HG03460 (cell line): ENCODE measurements at regions not wholly inside any gene's neighbourhood (a gene's known extent, or its start where the extent isn't known, plus 50 kb on each side); places are given as distances from the start of the nearest gene placed in this dataset.

Experiments used
- ATAC-seq: cut with Tn5 transposase; IDR thresholded peaks from one replicate; pipeline ENCODE4 v1.9.1; 2021; ENCODE audit not compliant: unreplicated experiment

DNA sequence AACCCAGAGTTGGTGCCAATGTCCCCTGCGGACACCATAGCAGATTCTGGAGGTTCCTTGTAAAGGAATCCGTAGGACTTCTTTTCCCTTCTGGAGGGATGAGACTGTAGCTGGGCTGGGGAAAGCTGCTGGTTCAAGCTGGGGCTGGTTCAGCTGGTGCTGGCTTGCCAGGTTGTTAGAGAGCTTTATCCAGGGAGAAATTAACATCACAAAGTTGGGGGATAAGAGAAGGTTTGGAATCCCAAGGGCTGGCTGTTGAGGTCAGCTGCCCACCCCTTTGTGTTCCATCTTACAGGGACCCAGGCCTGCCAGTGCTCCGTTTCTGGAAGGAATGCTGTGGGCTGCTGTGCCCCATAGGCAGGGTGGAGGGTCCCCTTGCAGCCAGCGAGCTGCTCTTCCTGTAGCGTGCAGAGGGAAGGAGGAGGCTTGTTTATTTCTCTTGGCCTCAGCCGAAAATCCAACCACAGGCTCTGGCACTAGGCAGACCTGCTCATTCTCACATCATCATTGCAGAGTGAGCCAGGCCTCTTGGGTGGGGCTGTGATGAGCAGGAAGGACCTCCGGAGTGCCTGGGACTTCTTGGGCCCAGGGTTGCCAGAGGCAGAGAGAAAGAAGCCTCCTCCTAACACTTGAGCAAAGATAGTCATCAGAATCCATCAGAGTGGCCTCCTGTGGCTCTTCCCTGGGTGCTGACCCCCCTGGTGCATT is 251.1 kb downstream of the SEC14L1 start:
- ATAC-seq: no peak

DNA sequence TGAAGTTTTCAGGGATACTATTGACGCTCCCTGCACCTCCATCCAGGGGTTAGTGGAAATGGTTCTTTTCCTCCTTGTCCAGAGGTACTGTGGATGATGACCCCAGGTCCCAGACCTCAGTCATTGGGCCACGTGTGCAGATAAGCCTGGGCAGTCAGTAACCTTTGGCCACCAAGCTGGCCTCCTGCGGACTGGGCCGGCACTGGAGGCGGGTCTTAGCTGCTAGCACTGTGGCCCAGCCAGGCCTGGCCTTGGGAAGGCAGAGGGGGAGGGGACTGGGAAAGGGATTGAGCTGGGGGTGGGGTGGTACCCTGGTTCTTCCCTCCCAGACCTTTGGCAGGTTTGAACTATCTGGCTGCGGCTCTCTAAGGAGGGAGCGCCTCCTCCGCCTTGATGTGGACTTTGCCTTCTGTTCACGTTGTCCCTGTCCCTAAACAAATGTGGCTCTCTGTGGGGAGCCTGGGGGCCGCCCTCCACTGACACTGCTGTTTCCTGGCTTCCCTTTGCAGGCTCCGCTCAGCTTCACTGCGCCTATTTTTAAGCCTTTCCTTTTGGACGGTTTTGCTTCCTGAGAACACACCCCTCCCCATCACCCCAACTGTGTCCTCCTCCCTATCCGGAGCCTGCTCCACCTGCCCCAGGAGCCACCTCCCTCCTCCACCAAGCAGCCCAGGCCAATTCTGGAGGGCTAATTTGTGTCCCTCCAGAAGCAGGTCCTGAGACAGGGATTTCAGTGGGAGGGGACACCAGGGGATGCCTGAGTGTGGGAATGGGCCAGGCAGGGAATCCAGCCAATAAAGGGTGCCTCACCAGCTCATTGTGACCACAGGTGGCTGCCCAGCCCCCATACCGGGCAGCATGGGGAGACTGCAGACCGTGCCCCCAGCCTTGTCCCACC is 251.9 kb downstream of the SEC14L1 start:
- no peak for ATAC-seq

DNA sequence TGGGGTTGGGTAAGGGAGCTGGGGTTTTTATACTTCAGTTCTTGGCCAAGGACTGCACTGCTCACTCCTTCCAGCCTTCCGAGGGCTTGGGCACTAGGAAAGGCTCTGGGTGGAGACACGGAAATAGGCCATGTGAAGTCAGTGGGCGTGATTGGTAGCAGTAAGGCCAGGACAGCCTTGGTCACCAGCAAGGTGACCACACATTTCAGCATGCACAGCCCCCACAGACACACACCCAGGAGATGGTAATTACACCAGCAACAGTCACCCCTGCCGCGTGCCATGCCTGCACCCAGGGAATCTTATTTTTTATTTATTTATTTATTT is 252.5 kb downstream of the SEC14L1 start:
- ATAC-seq: no peak

DNA sequence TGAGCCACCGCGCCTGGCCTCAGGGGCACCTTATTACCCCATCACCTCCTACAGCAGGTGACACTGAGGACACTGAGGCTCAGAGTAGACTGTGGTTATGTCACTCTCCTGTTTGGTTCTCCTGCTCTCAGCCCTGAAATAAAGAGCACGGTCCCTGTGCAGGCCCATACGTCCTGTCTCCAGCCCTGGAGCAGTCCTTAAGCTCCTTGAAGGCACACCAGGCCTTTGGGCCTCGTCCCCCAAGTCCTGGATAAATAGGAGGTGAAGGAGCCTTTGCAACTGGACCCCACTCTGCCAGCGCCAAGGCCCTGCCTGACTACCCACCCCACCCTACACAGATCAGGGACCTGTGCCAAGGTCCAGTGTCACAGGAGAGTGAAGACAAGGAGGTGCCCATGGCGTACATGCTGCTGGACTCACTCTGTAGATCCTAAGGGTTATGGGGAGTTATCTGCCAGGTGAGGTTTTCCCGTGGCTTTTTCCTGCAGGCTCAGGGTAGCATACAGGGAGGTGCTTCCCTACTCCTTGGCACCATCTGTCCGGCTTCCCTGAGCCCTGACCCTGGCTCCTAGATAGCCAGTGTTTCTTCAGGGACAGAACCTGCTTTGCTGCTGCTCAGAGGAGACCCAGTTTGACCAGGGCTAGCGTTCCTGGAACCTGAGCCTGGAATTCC is 253.2 kb downstream of the SEC14L1 start:
- ATAC-seq: no peak

DNA sequence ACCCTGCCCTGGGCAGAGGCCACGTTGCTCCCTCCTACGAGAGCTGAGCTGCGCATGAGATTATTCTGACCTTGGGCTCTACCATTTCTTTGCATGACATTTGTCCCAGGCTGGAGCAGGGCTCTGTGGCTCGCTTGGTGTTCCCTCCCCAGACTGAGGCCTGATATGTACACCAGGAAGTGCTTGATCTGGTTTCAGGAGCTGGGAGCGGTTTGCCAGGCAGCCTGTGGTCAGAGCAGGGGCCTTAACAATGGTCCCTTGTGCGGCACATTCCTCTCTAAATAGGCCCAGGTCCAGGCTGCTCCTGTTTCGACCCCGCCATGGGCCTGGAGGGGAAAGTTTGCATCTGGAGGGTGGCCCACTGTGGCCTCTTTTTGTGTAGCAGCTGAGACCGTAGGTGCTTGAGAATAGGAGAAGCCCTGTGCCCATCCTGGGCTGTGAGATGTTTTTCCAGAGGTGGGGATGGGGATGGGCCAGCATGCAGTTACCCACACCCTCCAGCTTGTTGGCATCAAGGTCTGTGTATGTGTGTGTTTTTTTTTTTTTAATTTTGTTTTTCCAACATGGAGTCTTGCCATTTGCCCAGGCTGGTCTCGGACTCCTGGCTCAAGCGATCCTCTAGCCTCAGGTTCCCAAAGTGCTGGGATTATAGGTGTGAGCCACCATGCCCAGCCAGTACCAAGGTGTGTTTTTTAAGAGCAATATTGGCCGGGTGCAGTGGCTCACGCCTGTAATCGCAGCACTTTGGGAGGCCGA is 253.9 kb downstream of the SEC14L1 start:
- no peak for ATAC-seq

DNA sequence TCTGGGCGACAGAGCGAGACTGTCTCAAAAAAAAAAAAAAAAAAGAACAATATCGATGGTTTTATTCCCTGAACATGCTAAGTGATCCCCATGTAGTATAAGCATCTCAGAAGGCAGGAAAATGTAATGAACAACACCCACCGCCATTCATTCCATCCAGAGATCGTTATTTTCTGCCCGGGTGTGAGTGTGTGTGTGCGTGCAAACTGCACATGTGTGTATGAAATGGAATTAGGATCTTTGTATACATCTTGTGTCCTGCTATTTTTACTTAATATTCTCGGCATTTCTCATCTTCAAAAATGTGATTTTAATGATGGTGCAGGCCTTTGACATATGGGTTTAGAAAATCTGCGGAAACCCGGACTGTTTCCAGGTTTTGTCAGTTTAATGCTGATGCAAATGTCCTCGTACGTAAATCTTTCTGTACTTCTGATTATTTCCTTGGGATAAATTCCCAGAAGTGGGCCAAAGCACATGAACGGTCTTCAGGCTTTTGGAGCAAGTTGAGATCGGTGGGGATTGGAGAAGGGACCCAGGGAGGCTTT is 254.8 kb downstream of the SEC14L1 start:
- ATAC-seq: no peak

DNA sequence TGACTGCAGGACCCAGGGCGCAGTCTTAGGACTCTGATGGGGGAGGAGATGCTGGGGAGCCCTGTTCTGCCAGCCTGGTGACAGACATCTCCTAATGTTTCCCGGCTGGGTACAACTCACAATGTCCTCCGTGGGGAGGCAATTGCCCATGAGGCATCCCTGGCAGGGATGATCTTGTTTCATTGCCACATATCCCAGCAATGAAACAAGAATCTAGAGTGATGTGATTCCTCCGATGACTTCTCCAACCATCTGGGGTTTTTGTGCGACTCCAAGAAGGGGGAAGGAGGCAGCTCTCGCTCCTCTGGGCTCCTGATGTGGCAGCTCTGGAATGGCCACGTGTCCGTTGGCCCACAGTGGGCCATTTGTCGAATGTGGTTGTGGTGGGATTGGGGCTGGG is 255.8 kb downstream of the SEC14L1 start:
- ATAC-seq: no peak

DNA sequence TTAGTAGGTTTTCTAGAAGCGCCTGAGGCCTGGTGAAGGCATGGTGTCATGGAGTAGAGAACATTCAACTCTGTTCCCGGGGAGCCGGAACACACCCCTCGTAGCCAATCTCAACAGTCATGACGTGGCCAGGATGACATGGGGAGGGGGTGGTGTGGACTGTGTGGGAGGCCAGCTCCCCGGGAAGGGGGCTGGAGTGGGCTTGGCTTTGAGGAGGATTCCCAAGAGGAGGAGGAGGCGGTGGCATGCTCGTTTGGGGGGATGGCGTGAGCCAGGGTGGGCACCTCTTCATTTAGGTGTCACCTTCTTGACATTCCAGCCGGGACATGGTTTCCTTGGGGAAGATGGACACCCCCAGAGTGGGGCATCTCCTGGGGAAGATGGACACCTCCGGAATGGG is 257.5 kb downstream of the SEC14L1 start:
- no peak for ATAC-seq

DNA sequence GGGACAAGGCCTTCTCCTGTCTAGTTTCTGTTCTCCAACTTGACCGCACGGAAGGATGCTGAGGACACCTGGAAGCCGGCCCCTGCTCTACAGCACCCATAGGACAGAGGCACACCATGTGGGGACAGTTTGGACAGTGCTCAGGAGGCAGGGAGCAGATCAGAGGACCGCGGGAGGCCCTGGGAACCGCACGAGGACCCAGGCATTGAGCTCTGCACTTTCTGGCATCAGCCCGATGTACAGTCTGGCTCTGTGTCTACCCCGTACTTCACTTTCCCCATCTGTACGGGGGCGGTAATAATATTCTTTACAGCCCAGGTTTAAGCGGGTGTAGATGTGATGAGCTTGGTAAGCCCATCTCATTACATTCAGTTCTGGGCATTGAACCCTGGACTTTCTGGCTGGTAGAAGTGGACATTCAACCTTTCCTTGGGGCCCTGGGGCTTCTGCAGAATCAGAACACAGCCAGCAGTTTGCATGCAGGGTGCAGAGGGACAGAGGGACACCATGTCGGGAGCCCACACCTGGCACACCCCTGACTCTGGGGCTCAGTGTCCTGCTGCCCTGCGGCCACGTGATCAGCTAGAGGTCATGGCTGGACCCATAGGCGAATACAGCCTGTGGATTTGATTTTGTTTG is 258.7 kb downstream of the SEC14L1 start:
- no peak for ATAC-seq

DNA sequence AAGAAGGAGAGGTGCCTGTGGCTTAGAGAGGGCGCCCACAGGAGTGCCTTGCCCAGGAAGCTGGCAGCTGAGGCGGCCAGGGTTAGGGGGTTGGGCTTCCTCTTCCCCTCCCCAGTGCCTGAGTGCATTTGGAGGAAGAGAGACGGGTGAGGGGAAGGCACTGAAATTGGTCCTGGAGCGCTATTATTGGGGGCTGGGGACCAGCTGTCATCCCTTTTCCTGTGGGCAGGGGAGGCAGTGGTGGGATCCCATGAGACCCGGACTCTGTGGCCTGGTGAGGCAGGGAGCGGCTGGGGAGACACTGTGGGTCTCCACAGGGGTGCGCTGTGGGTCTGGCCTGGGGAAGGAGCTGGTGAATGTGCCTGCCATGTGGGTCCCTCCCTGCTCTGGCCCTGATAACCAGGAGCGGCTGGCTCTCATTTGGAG is 259.7 kb downstream of the SEC14L1 start:
- ATAC-seq: no peak

DNA sequence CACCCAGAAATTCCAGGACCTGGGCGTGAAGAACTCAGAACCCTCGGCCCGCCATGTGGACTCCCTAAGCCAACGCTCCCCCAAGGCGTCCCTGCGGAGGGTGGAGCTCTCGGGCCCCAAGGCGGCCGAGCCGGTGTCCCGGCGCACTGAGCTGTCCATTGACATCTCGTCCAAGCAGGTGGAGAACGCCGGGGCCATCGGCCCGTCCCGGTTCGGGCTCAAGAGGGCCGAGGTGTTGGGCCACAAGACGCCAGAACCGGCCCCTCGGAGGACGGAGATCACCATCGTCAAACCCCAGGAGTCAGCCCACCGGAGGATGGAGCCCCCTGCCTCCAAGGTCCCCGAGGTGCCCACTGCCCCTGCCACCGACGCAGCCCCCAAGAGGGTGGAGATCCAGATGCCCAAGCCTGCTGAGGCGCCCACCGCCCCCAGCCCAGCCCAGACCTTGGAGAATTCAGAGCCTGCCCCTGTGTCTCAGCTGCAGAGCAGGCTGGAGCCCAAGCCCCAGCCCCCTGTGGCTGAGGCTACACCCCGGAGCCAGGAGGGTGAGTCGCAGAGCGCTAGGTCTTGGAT is 261.5 kb downstream of the SEC14L1 start:
- ATAC-seq: no peak

DNA sequence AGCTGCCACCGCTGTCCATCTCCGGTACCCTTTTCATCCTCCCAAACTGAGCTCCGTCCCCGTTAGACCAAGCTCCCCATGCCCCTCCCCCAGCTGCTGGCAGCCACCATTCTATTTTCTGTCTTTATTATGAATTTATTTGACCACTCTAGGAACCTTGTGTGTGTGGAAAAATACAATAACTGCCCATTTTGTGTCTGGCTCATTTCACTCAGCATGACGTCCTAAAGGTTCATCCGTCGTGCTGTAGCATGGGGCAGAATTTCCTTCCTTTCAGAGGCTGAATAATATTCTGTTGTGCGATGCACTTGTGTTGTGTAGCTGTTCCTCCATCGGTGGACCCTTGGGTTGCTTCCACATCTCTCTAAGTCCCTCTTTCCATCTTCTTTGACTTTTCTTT is 263.1 kb downstream of the SEC14L1 start:
- ATAC-seq: no peak

DNA sequence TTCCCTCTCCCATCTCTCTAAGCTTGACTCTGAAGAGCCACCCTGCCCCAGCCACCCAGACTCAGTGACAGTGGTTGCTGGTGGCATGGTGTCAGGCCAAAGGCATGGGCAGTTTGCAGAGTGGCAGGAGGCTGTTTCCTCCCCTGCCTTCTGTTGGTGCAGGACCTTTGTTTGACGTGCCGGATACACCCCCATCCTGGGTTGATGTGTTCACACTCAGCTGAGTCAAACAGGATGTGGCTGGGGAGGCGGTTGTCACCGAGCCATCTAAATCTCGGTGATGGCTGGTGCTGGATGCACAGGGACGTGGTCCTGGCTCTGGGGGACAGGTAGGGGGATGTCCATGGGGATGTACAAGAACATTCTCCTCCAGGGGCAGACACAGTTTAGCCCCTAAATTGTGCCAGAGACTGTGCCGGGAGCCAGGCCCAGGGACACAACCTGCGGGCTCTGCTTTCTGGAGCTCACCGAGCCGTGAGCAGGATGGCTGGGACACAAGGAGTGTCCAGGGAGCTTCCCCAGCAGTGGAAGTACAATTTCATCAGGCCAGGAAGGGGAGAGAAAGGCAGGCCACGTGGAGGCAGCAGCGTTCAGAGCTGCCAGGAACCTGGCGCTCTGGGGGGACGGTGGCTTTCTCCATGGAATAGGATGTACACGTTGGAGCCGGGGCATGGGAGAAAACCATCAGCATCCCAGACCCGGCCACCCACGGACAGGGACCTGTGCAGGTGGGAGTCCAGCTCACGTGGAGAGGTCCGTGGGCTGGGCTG is 264.2 kb downstream of the SEC14L1 start:
- ATAC-seq: peak; percentile 59

DNA sequence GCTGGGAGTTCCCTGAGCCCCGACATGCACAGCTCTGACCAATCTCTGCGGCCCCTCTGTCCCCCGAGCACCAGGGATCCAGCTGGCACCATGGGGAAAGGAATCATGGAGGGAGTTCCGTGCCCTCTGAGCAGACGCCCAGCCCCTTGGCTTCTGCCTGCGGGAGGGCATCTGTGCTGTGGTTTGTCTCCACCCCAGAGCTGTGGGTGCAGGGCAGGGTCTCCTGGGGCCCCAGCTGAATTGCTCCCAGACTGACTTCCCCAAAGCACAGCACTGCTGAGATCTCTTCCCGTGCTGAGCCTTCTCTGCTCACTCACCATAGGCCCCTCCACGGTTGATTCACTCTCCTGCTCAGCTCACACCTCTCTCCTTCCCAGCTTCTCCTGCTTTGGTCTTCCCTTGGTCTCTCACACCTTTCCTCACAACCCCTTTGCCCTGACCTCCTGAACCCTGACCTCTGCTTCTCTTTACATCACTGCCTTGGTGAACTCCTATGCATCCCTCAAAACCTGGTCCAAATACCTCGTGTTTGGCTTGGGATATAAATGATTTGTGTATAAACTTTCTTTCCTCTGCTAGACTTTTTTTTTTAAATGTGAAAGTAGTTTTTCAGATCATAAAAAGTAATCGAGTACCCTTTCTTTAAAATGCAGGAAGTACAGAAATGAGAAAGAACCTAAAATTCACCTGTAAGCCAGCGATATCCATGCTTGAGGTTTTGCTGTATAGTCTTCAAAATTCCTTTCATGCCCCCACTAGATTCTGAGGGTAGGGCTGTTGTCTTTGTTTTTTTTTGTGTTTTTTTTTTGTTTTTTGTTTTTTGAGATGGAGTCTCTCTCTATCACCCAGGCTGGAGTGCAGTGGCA is 265.3 kb downstream of the SEC14L1 start:
- no peak for ATAC-seq

DNA sequence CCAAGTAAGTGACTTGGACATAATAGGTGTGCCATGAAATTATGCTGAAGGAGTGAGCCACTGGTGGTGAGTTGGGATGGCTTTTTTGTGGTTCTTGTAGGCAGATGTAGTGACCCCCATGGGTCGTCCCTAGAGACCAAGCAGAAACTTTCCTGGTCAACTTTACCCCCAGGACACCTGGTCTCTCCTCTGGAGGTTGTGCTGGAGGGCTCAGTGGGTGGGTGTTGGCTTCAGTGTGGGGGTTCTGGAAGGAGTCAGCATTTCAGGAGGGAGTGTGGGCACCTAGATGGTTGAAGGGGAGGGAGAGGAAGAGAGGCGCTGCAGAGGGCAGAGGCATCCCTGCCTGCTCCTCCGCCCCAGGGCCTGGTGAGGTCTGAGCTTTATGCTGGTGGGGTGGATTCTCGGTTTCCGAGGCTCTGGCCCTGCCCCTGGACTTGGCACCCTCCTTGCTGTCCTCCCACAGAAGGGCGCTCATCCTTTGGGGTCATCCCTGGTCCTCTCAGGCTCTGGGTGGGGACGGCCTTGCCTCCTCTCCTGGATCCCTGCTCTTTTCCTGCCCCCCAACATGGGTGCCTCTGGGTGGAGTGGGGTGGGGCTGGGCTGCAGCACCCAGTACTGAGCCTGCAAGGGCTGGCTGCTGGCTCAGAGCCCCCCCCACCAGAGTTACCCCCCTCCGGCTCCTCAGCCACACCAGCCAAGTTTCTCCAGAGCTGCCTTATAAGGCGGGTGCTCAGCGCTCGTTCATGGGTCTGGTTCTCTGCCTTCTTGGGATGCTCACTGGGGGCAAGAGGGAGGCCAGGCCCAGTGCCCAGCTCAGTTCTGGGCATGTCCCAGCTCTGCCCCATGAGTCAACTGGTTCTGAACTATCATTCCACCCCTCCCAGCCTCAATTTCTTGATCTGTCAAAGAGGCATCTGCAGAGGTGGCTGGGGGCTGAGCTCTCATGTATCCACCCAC is 266.8 kb downstream of the SEC14L1 start:
- no peak for ATAC-seq

DNA sequence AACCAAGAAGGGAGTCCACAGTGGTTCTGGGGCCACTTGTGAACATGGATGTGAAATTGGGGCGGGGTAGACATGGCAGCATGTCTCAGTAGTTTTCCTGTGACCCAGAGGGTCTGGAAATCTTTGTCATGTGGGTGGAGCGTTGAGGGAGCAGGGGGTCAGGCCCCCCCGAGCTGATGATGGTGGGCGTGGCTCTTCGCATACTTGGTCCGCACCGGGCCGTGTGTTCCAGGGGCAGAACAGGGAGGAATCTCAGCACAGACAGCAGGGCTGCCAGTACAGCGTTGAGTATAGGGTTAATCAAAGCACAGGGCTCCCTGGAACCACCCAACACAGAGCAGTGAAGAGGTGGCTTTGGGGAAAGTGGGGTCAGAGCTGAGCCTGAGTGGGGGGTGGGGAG is 267.5 kb downstream of the SEC14L1 start:
- no peak for ATAC-seq
